ENCODE measurements at regions not wholly inside any gene's neighbourhood (a gene's known extent, or its start where the extent isn't known, plus 50 kb on each side); places are given as distances from the start of the nearest gene placed in this dataset.
"Not testable (repeated sequence)": the region's sequence is repeated elsewhere in the genome, so short reads cannot be mapped to it uniquely, and the experiment has no call there.

GRCh38 chr18:26628017-26628416 is 79.7 kb upstream of the KCTD1 start:
- Mint-ChIP-seq H3K4me1 (no peaks in the 10 kb centered on the region), H3K9me3 (peaks cover 31% of the 10 kb centered on the region), H3K36me3 (ENCODE audit: low read depth) (peaks cover 44% of the 10 kb centered on the region), H3K27ac (peak overlapping the region in 2 of 3 experiments; percentile 4 to 16), H3K27me3 (ENCODE audit: low read depth) (no peaks in the 10 kb centered on the region), H3K4me3 (no peak overlapping the region)
- TF ChIP-seq, protein P1, sequence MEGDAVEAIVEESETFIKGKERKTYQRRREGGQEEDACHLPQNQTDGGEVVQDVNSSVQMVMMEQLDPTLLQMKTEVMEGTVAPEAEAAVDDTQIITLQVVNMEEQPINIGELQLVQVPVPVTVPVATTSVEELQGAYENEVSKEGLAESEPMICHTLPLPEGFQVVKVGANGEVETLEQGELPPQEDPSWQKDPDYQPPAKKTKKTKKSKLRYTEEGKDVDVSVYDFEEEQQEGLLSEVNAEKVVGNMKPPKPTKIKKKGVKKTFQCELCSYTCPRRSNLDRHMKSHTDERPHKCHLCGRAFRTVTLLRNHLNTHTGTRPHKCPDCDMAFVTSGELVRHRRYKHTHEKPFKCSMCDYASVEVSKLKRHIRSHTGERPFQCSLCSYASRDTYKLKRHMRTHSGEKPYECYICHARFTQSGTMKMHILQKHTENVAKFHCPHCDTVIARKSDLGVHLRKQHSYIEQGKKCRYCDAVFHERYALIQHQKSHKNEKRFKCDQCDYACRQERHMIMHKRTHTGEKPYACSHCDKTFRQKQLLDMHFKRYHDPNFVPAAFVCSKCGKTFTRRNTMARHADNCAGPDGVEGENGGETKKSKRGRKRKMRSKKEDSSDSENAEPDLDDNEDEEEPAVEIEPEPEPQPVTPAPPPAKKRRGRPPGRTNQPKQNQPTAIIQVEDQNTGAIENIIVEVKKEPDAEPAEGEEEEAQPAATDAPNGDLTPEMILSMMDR (IDR thresholded peaks at IDR 0.05; ENCODE audit: unreplicated experiment in 3 of 3), result no peak

DNA sequence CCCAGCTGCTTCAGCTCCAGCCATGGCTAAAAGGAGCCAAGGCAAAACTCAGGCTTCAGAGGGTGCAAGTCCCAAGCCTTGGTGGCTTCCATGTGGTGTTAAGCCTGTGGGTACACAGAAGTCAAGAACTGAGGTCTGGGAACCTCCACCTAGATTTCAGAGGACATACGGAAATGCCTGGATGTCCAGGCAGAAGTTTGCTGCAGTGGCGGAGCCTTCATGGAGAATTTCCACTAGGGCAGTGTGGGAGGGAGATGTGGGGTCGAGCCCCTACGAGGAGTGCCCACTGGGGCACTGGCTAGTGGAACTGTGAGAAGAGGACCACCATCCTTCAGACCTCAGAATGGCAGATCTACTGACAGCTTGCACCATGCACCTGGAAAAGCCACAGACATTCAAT is 76.1 kb upstream of the KCTD1 start:
- Mint-ChIP-seq H3K9me3 (peaks cover 40% of the 10 kb centered on the region), H3K27ac (no peak overlapping the region), H3K4me1 (no peaks in the 10 kb centered on the region), H3K27me3 (ENCODE audit: low read depth) (no peaks in the 10 kb centered on the region), H3K36me3 (ENCODE audit: low read depth) (peaks cover 61% of the 10 kb centered on the region), H3K4me3 (no peak overlapping the region)
- TF ChIP-seq, protein P1 (IDR thresholded peaks at IDR 0.05; ENCODE audit: unreplicated experiment in 3 of 3), result no peak

- peaks cover 61% of the 10 kb centered on the region for H3K36me3 Mint-ChIP-seq (ENCODE audit: low read depth)
- H3K4me1 Mint-ChIP-seq; H3K4me3 Mint-ChIP-seq; H3K27me3 Mint-ChIP-seq (ENCODE audit: low read depth); H3K27ac Mint-ChIP-seq: not testable (repeated sequence)
- peaks cover 40% of the 10 kb centered on the region for H3K9me3 Mint-ChIP-seq
Measured at GRCh38 chr18:26623314-26623713, 75.0 kb upstream of the KCTD1 start.

DNA sequence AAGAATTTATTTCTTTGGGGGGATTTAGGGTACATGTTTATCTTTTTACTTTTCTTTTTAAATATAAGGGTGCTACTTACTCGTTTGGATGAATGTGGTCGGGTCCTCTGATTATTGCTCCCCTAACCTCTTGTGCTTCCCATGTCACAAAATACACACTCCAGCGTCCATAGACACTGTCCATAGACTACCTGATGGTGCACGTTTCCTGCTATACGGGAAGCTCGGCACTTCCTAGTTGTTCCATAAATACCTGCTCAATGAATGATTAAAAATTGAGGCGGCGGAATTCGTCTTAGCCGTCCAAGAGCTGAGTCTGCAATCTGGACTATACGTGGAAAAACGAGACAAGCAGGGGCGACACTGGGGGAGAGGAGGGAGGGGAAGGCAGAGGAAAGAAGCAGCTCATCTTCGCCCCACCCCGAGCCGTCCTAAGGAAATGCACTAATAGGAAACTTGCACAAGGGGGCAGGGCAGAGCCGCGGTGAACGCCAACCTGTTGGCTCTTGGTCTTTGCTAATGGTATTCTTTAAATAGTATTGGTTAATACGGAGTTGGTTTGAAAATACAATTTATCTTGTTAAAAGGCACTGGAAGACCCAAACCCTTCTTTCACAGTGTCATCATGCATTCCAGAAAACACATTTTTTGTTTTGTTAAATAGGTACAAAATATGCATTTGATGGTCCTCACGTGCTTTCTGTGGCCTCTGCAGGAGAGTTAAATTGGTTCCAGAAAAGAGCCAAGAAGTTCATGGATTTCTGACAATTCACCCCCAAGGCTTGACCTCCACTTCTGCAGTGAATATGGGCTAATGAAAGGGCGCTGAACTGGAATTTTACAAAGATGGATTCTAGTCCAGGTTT is 73.0 kb upstream of the KCTD1 start:
- Mint-ChIP-seq H3K4me3 (no peak overlapping the region), H3K4me1 (peaks cover 6% of the 10 kb centered on the region), H3K27ac (no peak overlapping the region), H3K36me3 (ENCODE audit: low read depth) (peaks cover 47% of the 10 kb centered on the region), H3K27me3 (ENCODE audit: low read depth) (no peaks in the 10 kb centered on the region), H3K9me3 (peaks cover 32% of the 10 kb centered on the region)
- TF ChIP-seq, protein P1 (IDR thresholded peaks at IDR 0.05; ENCODE audit: unreplicated experiment in 3 of 3), result peak; percentile 17 to 59 (median 55)

DNA sequence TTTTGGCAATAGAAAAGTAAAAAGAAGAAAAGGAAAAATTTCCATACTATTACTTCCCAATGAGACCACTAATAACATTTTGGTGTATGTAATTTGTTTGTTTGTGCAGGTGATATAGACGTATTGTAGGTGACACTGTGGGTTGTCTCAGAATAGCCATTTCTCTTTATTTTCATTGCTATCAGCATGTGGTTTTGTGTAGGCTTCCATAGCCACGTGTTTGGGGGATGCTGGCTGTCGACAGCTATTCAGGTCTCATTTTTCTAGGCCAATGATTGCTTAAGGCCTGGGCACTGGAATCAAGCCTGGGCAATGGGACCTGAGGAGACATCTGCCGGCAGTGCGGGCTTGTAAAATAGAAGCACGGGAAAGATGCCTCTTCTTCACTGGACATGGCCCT is 71.0 kb upstream of the KCTD1 start:
- TF ChIP-seq, protein P1 (IDR thresholded peaks at IDR 0.05; ENCODE audit: unreplicated experiment in 3 of 3), result no peak
- Mint-ChIP-seq H3K36me3 (ENCODE audit: low read depth) (peaks cover 30% of the 10 kb centered on the region), H3K9me3 (peaks cover 19% of the 10 kb centered on the region), H3K27ac (no peak overlapping the region), H3K27me3 (ENCODE audit: low read depth) (no peaks in the 10 kb centered on the region), H3K4me1 (peaks cover 6% of the 10 kb centered on the region), H3K4me3 (no peak overlapping the region)

- Mint-ChIP-seq H3K27ac (no peak overlapping the region), H3K4me3 (no peak overlapping the region), H3K27me3 (ENCODE audit: low read depth) (no peaks in the 10 kb centered on the region), H3K36me3 (ENCODE audit: low read depth) (peaks cover 18% of the 10 kb centered on the region), H3K4me1 (peaks cover 6% of the 10 kb centered on the region), H3K9me3 (peaks cover 11% of the 10 kb centered on the region)
- TF ChIP-seq, protein P1 (IDR thresholded peaks at IDR 0.05; ENCODE audit: unreplicated experiment in 3 of 3), result no peak
Measured at GRCh38 chr18:26618135-26618534, 69.8 kb upstream of the KCTD1 start.

Measured in nephron (organoid).